DND-41 (cell line): ENCODE measurements at regions not wholly inside any gene's neighbourhood (a gene's known extent, or its start where the extent isn't known, plus 50 kb on each side); places are given as distances from the start of the nearest gene placed in this dataset.
A peak's percentile ranks its signal among the peaks of the same experiment; 100 is the strongest.

ENCODE experiments used
- ATAC-seq: fragments of 200-7000 bp; cut with Tn5 transposase; 3 replicates; pipeline ENCODE4 v1.9.1; 2021; ENCODE audit warnings: low read depth; ENCODE audit not compliant: insufficient read depth
- DNase-seq: peaks from one replicate; pipeline ENCODE4 v3.0.0-alpha.2; 2020
- H2AFZ ChIP-seq: 2 replicates; pipeline ENCODE4 v1.6.0; 2012; ENCODE audit warnings: low read depth, low read length
- H3K27ac ChIP-seq: 2 replicates; pipeline ENCODE4 v1.5.1; 2012; ENCODE audit warnings: low read length, inconsistent platforms
- H3K27me3 ChIP-seq: fragments of 200-600 bp; sonication (generic); 2 replicates; pipeline ENCODE4 v1.6.0; 2012; ENCODE audit warnings: low read length, mild to moderate bottlenecking, inconsistent platforms; ENCODE audit not compliant: insufficient read depth, poor library complexity
- H3K36me3 ChIP-seq: 2 replicates; pipeline ENCODE4 v1.5.1; 2012; ENCODE audit warnings: low read length, inconsistent platforms; ENCODE audit not compliant: insufficient read depth
- H3K4me1 ChIP-seq: 2 replicates; pipeline ENCODE4 v1.5.1; 2012; ENCODE audit warnings: mild to moderate bottlenecking, low read length; ENCODE audit not compliant: insufficient read depth
- H3K4me2 ChIP-seq: 2 replicates; pipeline ENCODE4 v1.6.0; 2012; ENCODE audit warnings: mild to moderate bottlenecking, moderate library complexity, low read length, inconsistent platforms; ENCODE audit not compliant: insufficient read depth
- H3K4me3 ChIP-seq, 2 experiments: fragments of 200-600 bp in 1 of 2; shearing (Covaris generic) in 1 of 2; 2 replicates each; pipeline ENCODE4 v1.5.1; 2012 to 2016; ENCODE audit warnings: inconsistent platforms in 2 of 2, low read length in 2 of 2, mild to moderate bottlenecking in 2 of 2, low read depth in 1 of 2, moderate library complexity in 1 of 2
- H3K79me2 ChIP-seq: 2 replicates; pipeline ENCODE4 v1.6.0; 2012; ENCODE audit warnings: low read length, inconsistent platforms; ENCODE audit not compliant: insufficient read depth
- H3K9ac ChIP-seq: 2 replicates; pipeline ENCODE4 v1.6.0; 2012; ENCODE audit warnings: low read depth, mild to moderate bottlenecking, inconsistent platforms, low read length, moderate library complexity
- H3K9me3 ChIP-seq: 2 replicates; pipeline ENCODE4 v1.5.1; 2012; ENCODE audit warnings: low read length, moderate library complexity, mild to moderate bottlenecking, inconsistent platforms; ENCODE audit not compliant: insufficient read depth, severe bottlenecking
- H4K20me1 ChIP-seq: 2 replicates; pipeline ENCODE4 v1.6.0; 2012; ENCODE audit warnings: low read length; ENCODE audit not compliant: insufficient read depth
- EZH2 ChIP-seq: IDR thresholded peaks from 3 replicates; pipeline ENCODE4 v1.6.1; 2012; ENCODE audit warnings: borderline replicate concordance, low read depth, mild to moderate bottlenecking, moderate library complexity, low read length, inconsistent platforms; ENCODE audit not compliant: severe bottlenecking
- TF ChIP-seq, protein P1 (sequence below): IDR thresholded peaks from 2 replicates; pipeline ENCODE4 v1.5.1; 2012; ENCODE audit warnings: borderline replicate concordance, low read length, moderate library complexity, mild to moderate bottlenecking; ENCODE audit not compliant: poor library complexity, severe bottlenecking; ENCODE audit errors: extremely low read depth

GRCh38 chr11:128053981-128054931, 533.1 kb downstream of the ETS1 start:
- H3K27ac ChIP-seq: peak overlapping the region; percentile 99
- ATAC-seq: peak; percentile 59

DNA sequence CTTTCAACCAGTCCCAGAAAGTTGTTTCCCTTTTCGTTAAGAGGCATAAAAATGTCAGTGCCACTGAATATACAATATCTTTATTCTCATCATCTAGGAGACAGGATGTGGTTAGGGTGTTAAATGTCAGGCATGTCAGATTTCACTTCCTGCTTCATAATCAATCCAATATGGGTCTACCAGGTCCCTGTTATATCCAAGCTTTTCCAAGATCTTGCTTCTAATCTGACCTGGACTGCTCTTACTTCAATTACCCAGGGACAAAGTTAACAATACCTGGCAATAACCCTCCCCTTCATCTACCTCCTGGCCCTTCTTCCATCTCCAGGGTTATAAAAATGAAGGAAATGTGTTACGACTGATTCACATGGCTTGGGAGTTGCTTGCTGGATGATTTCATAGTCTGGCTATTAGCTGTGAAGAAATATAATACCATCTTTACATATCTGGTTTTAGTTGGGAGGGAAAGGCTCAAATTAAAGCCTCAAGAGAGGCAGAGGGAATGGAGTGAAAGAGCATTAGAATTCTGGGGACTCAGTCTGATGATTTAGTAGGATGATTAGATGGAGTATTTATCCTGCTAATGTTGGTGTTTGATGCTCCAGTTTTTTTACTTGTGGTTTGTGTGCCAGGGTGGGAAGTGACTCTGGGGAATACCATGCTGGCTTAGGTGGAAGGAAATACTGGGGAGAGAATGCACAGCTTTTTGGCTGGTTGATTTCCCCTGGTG, 534.3 kb downstream of the ETS1 start:
- Histone ChIP-seq H3K9ac (peak overlapping the region; percentile 59), H3K27me3 (no peaks in the 10 kb centered on the region), H3K27ac (peak overlapping the region; percentile 99), H3K4me2 (peak overlapping the region; percentile 66), H3K9me3 (no peaks in the 10 kb centered on the region), H3K36me3 (no peaks in the 10 kb centered on the region), H2AFZ (peak overlapping the region; percentile 6; the same call in 1 of the 2 replicates), H3K4me1 (peaks cover 73% of the 10 kb centered on the region), H3K4me3 (peak overlapping the region in 1 of 2 experiments; percentile 37; a peak in 2 of 4 replicates), H4K20me1 (no peaks in the 10 kb centered on the region), H3K79me2 (no peaks in the 10 kb centered on the region)
- ATAC-seq: peak; percentile 78
- DNase-seq: no peak
- TF ChIP-seq EZH2: no peak
- TF ChIP-seq, protein P1, sequence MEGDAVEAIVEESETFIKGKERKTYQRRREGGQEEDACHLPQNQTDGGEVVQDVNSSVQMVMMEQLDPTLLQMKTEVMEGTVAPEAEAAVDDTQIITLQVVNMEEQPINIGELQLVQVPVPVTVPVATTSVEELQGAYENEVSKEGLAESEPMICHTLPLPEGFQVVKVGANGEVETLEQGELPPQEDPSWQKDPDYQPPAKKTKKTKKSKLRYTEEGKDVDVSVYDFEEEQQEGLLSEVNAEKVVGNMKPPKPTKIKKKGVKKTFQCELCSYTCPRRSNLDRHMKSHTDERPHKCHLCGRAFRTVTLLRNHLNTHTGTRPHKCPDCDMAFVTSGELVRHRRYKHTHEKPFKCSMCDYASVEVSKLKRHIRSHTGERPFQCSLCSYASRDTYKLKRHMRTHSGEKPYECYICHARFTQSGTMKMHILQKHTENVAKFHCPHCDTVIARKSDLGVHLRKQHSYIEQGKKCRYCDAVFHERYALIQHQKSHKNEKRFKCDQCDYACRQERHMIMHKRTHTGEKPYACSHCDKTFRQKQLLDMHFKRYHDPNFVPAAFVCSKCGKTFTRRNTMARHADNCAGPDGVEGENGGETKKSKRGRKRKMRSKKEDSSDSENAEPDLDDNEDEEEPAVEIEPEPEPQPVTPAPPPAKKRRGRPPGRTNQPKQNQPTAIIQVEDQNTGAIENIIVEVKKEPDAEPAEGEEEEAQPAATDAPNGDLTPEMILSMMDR: no peak

More at GRCh38 chr11:128053981-128054931, 533.1 kb downstream of the ETS1 start:
- Histone ChIP-seq H4K20me1 (no peaks in the 10 kb centered on the region), H3K4me3 (peak overlapping the region in 1 of 2 experiments; percentile 49; a peak in 2 of 4 replicates), H3K36me3 (no peaks in the 10 kb centered on the region), H3K4me2 (peak overlapping the region; percentile 66), H3K9ac (peak overlapping the region; percentile 59), H3K79me2 (no peaks in the 10 kb centered on the region), H3K9me3 (no peaks in the 10 kb centered on the region), H3K4me1 (peaks cover 79% of the 10 kb centered on the region), H2AFZ (peak overlapping the region; percentile 95), H3K27me3 (no peaks in the 10 kb centered on the region)
- DNase-seq: peak; percentile 67
- TF ChIP-seq, protein P1: no peak
- no peak for TF ChIP-seq EZH2

GRCh38 chr11:128048121-128048520, 539.2 kb downstream of the ETS1 start:
- no peaks in the 10 kb centered on the region for H3K79me2 ChIP-seq
- H3K4me1 ChIP-seq: peaks cover 51% of the 10 kb centered on the region
- H3K9me3 ChIP-seq: no peaks in the 10 kb centered on the region
- no peak overlapping the region for H3K4me3 ChIP-seq
- no peak for TF ChIP-seq EZH2
- TF ChIP-seq, protein P1: no peak
- DNase-seq (no peak), ATAC-seq (no peak)
- H3K4me2 ChIP-seq: no peak overlapping the region
- H2AFZ ChIP-seq: no peak overlapping the region
- H3K27me3 ChIP-seq: no peaks in the 10 kb centered on the region
- H3K27ac ChIP-seq: no peak overlapping the region
- no peaks in the 10 kb centered on the region for H4K20me1 ChIP-seq
- H3K9ac ChIP-seq: no peak overlapping the region
- H3K36me3 ChIP-seq: no peaks in the 10 kb centered on the region
